ENCODE measurements at regions not wholly inside any gene's neighbourhood (a gene's known extent, or its start where the extent isn't known, plus 50 kb on each side); places are given as distances from the start of the nearest gene placed in this dataset.
"Not testable (repeated sequence)": the region's sequence is repeated elsewhere in the genome, so short reads cannot be mapped to it uniquely, and the experiment has no call there.

- no peak for DNase-seq
These were observed 244.2 kb upstream of the RIMS1 start for GRCh38 chr6:71642120-71642519.

- no peak for DNase-seq
These were observed 243.6 kb upstream of the RIMS1 start for GRCh38 chr6:71642793-71643192.

- no peak for DNase-seq
These were observed 241.1 kb upstream of the RIMS1 start for GRCh38 chr6:71645299-71645698.

DNA sequence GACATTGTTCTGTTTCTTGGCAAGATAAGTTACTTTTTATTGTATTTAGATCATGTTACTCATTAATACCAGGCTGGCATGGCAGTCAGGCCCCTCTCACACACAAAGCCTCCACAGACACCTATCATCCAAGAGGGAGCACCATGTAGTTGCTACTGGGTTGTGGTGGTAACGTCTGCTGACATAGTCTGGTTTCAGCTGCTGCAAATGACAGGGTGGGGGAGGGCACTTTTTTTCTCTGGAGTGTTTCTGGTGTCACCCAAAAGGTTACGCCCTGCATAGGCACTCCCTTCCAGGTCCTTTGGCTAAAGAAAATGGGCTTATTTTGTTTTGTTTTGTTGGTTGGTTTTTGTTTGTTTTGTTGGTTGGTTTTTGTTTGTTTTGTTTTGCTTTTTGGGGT lies 236.4 kb upstream of the RIMS1 start:
- DNase-seq: no peak

DNA sequence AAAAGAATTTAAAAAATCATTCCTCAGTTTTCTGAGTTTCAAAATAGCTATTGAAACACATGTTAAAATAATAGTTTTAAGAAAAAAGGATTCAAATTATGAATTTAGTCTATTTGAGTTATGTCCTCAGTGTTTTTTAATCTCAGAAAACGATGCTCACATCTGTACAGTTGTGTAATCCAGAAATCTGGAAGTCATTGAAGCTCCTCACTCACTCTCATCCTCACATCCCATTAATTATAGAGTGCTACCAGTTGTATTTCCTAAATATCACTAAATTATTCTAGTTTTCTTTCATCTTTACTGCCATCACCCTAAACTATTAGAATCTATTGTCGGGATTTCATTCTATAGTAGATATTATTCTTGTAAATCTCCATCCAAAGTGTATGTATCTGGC lies 234.7 kb upstream of the RIMS1 start:
- no peak for DNase-seq

- DNase-seq: no peak
These were observed 230.2 kb upstream of the RIMS1 start for GRCh38 chr6:71656121-71656520.

GRCh38 chr6:71665931-71666330 lies 220.4 kb upstream of the RIMS1 start:
- no peak for DNase-seq

- DNase-seq: no peak
These were observed 213.5 kb upstream of the RIMS1 start for GRCh38 chr6:71672876-71673275.

GRCh38 chr6:71675386-71675785 lies 211.0 kb upstream of the RIMS1 start:
- no peak for DNase-seq

DNA sequence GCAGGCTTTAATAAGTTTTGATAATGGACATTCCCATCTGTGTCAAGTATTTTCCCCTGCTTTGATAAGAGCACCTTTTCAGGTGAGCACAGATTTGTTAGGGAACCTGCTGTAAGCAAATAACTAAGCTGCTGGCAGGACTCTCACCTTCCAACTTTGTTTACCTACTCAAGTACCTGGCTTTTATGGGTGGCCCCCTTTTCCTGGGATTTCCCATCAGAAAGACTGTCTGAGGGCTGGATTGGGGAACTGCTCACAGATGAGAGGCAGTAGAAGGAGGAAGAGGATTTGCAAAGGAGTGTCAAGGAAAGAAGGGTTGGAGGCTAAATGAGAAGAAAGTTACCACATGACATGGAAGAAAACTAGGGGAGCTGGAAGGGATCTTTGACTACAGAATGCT lies 210.1 kb upstream of the RIMS1 start:
- DNase-seq: no peak

DNA sequence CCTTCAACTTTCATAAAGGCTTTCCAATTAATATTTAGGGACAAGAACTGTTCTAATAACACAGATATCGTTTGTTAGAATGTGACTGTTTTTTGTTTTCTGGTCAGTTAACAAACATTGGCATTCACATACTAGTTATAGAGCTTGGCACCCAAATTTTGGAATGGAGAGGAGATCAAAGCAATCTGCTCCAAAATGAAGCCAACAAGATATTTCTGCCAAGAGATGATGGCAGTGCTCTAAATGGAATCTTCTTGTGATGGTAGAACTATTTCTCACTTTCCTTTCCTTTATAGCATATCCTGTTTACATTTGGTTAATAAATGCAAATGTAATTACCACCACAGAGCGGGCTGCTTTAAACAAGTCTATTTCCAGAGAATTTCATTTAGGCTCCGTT lies 208.3 kb upstream of the RIMS1 start:
- no peak for DNase-seq

GRCh38 chr6:71681234-71681867 lies 205.0 kb upstream of the RIMS1 start:
- no peak for DNase-seq

DNA sequence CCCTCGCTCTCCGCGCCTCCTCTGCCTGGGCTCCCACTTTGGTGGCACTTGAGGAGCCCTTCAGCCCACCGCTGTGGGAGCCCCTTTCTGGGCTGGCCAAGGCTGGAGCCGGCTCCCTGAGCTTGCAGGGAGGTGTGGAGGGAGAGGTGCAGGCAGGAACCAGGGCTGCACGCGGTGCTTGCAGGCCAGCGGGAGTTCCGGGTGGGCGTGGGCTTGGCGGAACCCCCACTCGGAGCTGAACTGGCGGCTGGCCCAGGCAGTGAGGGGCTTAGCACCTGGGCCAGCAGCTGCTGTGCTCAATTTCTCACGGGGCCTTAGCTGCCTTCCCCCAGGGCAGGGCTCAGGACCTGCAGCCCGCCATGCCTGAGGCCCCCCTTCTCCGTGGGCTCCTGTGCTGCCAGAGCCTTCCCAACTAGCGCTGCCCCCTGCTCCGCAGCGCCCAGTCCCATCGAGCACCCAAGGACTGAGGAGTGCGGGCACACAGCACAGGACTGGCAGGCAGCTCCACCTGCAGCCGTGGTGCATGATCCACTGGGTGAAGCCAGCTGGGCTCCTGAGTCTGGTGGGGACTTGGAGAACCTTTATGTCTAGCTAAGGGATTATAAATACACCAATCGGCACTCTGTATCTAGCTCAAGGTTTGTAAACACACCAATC lies 200.2 kb upstream of the RIMS1 start:
- not testable (repeated sequence) for DNase-seq

DNA sequence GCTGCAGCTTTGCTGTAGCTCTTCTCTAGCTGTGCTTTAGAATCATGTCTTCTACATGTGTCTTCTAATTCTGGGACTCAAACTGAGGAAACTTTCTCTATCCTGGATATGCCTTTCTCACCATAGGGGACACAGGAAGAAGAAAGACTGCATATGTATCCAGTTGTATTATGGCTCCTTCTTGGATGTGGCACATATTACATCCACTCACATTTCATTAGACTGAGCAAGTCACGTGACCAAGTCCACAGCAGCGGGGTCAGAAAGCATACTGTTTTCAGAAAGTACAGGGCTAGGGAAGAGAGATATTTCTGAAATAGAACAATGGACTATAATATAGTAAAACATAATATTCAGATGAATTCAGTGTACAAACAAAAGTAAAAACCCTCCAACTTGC lies 187.6 kb upstream of the RIMS1 start:
- DNase-seq: no peak

- DNase-seq: no peak
These were observed 179.8 kb upstream of the RIMS1 start for GRCh38 chr6:71706523-71706922.

DNA sequence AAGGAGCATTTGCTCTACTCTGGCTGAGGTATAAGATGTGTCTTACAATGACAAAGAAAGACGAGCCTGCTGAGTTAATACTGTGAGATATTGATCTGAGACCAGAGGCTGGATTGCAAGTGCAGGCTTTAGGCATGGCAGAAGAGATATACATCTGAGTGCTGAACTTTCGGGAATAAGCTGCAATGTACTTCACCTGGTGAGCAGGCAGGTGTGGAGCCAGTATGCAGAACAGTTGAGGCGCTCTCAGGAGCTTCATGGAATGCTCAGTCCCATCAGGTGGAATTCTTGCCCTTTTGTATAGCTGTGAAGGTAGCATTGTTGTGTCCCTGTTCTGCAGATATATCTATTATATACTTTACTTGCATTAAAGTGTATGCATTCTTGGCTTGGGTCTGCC lies 179.3 kb upstream of the RIMS1 start:
- no peak for DNase-seq

DNA sequence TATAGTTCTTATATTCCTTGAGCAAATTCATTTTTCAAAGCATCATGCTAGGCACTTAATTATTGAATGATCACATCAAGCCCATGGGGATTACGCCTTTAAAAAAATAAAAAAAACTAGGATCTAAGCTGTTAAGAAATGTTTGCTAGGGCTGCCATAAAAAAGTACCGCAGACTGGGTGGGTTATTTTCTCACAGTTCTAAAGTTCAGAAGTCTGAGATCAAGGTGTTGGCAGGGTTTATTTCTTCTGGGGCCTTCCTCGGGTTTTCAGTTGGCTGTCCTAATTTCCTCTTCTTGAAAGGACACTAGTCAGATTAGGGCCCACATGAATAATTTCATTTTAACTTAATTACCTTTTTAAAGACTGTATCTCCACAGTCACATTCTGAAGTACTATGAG lies 165.6 kb upstream of the RIMS1 start:
- no peak for DNase-seq

DNA sequence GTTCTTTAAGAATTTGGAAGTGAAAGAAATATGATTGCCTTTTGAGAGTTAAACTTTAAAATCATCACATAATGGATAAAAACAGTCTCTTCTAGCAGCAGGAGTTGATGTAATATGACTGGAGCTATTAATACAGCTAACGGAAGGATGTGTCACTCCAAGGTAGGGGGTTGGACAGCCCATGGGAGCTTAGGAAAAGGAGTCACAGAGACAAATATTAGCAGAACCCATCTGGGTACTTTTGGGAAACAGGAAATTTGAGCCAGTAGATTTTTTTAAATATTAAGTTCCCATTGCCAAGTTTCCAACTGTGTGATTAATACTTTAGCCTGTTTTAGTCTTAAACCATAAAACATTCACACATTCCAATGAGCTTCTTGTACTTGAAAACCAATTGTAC lies 164.7 kb upstream of the RIMS1 start:
- DNase-seq: no peak

GRCh38 chr6:71722736-71723135 lies 163.6 kb upstream of the RIMS1 start:
- DNase-seq: no peak

- no peak for DNase-seq
These were observed 161.8 kb upstream of the RIMS1 start for GRCh38 chr6:71724456-71725125.

DNA sequence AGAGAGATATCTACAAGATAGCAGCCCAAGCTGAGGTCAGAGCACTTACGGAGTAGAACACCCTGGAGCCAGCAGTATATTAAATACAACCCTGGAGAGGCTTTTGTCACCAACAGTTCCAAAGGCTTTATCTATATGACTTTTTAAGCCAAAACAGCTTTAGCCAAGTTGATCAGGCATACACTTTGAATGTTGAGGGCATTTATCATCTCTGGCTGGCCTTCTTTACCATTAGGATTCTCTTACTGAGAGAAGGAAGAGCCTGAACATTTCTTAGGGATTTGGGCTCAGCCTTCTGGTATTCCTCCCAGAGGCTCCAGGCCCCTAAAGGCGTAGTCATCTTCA lies 161.3 kb upstream of the RIMS1 start:
- DNase-seq: no peak

DNA sequence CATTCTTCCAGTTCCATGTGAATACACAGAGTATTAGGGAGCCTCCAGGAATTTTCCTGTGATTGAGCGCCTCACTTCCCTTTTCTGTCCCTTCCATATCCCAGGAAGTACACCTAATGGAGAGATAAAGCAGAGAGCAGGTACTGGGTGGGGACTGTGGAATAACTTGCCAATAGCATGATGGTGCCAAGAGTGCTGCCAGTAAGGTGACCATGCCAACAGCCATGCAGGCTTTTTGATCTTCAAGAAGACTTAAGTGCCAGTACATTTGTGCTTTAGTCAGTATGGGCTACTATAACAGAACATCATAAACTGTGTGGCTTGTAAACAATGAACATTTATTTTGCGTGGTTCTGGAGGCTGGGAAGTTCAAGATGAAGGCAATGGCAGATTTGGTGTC lies 160.2 kb upstream of the RIMS1 start:
- DNase-seq: no peak

- DNase-seq: no peak
These were observed 158.6 kb upstream of the RIMS1 start for GRCh38 chr6:71727632-71728294.

GRCh38 chr6:71730284-71730683 lies 156.1 kb upstream of the RIMS1 start:
- no peak for DNase-seq
